Ishikawa (cell line): ENCODE measurements at regions not wholly inside any gene's neighbourhood (a gene's known extent, or its start where the extent isn't known, plus 50 kb on each side); places are given as distances from the start of the nearest gene placed in this dataset.

ENCODE experiments used
- CEBPB ChIP-seq: IDR thresholded peaks from 2 replicates; pipeline ENCODE4 v1.6.1; 2012
- CREB1 ChIP-seq: IDR thresholded peaks from 2 replicates; pipeline ENCODE4 v1.6.1; 2012; ENCODE audit warnings: low read depth
- EGR1 ChIP-seq: IDR thresholded peaks from 2 replicates; pipeline ENCODE4 v1.6.1; 2012
- EP300 ChIP-seq: IDR thresholded peaks from 2 replicates; pipeline ENCODE4 v1.6.1; 2012; ENCODE audit warnings: borderline replicate concordance
- FOXM1 ChIP-seq: IDR thresholded peaks from 2 replicates; pipeline ENCODE4 v1.6.1; 2012; ENCODE audit warnings: low read depth, borderline replicate concordance
- NFIC ChIP-seq: IDR thresholded peaks from 2 replicates; pipeline ENCODE4 v1.6.1; 2012
- RAD21 ChIP-seq: IDR thresholded peaks from 2 replicates; pipeline ENCODE4 v1.6.1; 2012; ENCODE audit warnings: low read depth
- TAF1 ChIP-seq: IDR thresholded peaks from 2 replicates; pipeline ENCODE4 v1.6.1; 2012; ENCODE audit warnings: low read depth, mild to moderate bottlenecking
- YY1 ChIP-seq: IDR thresholded peaks from 2 replicates; pipeline ENCODE4 v1.6.1; 2012; ENCODE audit warnings: low read depth
- ZBTB7A ChIP-seq: IDR thresholded peaks from 2 replicates; pipeline ENCODE4 v1.6.1; 2012; ENCODE audit warnings: low read depth
- TF ChIP-seq, protein P1 (sequence below): IDR thresholded peaks from 2 replicates; pipeline ENCODE4 v1.6.1; 2012
- TF ChIP-seq, protein P2 (sequence below): IDR thresholded peaks from 2 replicates; pipeline ENCODE4 v1.6.1; 2012
- TF ChIP-seq, protein P3 (sequence below): IDR thresholded peaks from 2 replicates; pipeline ENCODE4 v1.6.1; 2012; ENCODE audit warnings: low read depth, mild to moderate bottlenecking

DNA sequence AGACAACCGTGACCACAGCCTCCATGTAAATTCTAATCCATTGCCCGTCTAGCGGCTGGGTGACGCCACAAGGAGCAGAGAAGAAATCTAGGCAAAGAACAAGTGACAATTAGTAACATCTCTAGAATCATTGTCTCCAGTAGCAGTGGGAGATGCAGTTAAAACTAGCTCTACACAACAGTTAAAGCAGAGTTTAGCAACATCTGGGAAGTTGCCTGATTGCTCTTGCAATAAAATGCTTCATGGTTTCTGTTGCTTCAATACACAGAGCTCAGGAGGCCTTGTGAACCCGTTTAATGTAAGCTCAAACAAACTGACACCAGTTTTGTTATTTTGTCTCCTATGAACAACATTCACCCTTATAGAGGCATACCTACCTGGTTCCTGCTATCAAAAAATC, 369.8 kb upstream of the PDE4D start:
- TF ChIP-seq CREB1 (no peak), YY1 (no peak), TAF1 (no peak), CEBPB (no peak), EP300 (no peak), FOXM1 (no peak), RAD21 (no peak), EGR1 (no peak), ZBTB7A (no peak), NFIC (no peak)
- TF ChIP-seq, protein P1, sequence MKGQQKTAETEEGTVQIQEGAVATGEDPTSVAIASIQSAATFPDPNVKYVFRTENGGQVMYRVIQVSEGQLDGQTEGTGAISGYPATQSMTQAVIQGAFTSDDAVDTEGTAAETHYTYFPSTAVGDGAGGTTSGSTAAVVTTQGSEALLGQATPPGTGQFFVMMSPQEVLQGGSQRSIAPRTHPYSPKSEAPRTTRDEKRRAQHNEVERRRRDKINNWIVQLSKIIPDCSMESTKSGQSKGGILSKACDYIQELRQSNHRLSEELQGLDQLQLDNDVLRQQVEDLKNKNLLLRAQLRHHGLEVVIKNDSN = no peak
- TF ChIP-seq, protein P2, sequence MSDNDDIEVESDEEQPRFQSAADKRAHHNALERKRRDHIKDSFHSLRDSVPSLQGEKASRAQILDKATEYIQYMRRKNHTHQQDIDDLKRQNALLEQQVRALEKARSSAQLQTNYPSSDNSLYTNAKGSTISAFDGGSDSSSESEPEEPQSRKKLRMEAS = no peak
- TF ChIP-seq, protein P3, sequence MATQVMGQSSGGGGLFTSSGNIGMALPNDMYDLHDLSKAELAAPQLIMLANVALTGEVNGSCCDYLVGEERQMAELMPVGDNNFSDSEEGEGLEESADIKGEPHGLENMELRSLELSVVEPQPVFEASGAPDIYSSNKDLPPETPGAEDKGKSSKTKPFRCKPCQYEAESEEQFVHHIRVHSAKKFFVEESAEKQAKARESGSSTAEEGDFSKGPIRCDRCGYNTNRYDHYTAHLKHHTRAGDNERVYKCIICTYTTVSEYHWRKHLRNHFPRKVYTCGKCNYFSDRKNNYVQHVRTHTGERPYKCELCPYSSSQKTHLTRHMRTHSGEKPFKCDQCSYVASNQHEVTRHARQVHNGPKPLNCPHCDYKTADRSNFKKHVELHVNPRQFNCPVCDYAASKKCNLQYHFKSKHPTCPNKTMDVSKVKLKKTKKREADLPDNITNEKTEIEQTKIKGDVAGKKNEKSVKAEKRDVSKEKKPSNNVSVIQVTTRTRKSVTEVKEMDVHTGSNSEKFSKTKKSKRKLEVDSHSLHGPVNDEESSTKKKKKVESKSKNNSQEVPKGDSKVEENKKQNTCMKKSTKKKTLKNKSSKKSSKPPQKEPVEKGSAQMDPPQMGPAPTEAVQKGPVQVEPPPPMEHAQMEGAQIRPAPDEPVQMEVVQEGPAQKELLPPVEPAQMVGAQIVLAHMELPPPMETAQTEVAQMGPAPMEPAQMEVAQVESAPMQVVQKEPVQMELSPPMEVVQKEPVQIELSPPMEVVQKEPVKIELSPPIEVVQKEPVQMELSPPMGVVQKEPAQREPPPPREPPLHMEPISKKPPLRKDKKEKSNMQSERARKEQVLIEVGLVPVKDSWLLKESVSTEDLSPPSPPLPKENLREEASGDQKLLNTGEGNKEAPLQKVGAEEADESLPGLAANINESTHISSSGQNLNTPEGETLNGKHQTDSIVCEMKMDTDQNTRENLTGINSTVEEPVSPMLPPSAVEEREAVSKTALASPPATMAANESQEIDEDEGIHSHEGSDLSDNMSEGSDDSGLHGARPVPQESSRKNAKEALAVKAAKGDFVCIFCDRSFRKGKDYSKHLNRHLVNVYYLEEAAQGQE = no peak
